Neural progenitor cell (in vitro differentiated cells): ENCODE measurements at regions not wholly inside any gene's neighbourhood (a gene's known extent, or its start where the extent isn't known, plus 50 kb on each side); places are given as distances from the start of the nearest gene placed in this dataset.

Source experiments
- DNase-seq: peaks from one replicate; pipeline ENCODE4 v3.0.0-alpha.2; 2016; ENCODE audit warnings: low spot score
- H2AFZ ChIP-seq: fragments of 200-600 bp; sonication (generic); replicated peaks from 2 replicates; pipeline ENCODE4 v1.6.1; 2016; ENCODE audit warnings: antibody characterized with exemption
- H3F3A ChIP-seq: fragments of 200-600 bp; sonication (generic); 2 replicates; pipeline ENCODE4 v1.6.1; 2016; ENCODE audit warnings: antibody characterized with exemption, low read depth
- H3K27ac ChIP-seq: fragments of 200-600 bp; sonication (generic); 2 replicates; pipeline ENCODE4 v1.5.1; 2016; ENCODE audit warnings: mild to moderate bottlenecking
- H3K27me3 ChIP-seq: fragments of 200-600 bp; sonication (generic); 2 replicates; pipeline ENCODE4 v1.6.1; 2016; ENCODE audit warnings: mild to moderate bottlenecking, moderate library complexity
- H3K36me3 ChIP-seq: fragments of 200-600 bp; sonication (generic); 2 replicates; pipeline ENCODE4 v1.5.1; 2016
- H3K4me1 ChIP-seq: fragments of 200-600 bp; sonication (generic); 2 replicates; pipeline ENCODE4 v1.6.1; 2016; ENCODE audit warnings: mixed run types
- H3K4me2 ChIP-seq: fragments of 200-600 bp; sonication (generic); 2 replicates; pipeline ENCODE4 v1.6.1; 2016
- H3K4me3 ChIP-seq: fragments of 200-600 bp; sonication (generic); 2 replicates; pipeline ENCODE4 v1.5.1; 2016
- H3K79me2 ChIP-seq: fragments of 200-600 bp; sonication (generic); 2 replicates; pipeline ENCODE4 v1.6.1; 2016; ENCODE audit warnings: low read depth
- H3K9ac ChIP-seq: fragments of 200-600 bp; sonication (generic); 2 replicates; pipeline ENCODE4 v1.6.1; 2016
- H3K9me3 ChIP-seq: fragments of 200-600 bp; sonication (generic); 2 replicates; pipeline ENCODE4 v1.5.1; 2016; ENCODE audit warnings: low read depth
- H4K20me1 ChIP-seq: fragments of 200-600 bp; sonication (generic); 2 replicates; pipeline ENCODE4 v1.6.1; 2016; ENCODE audit warnings: low read depth
- H3K27ac Mint-ChIP-seq: 3 replicates; pipeline ENCODE4 v1.8.0; 2021; ENCODE audit warnings: mixed read lengths
- H3K27me3 Mint-ChIP-seq: 2 replicates; pipeline ENCODE4 v1.8.0; 2022; ENCODE audit warnings: low read depth, mild to moderate bottlenecking, inconsistent platforms, moderate library complexity, mixed read lengths; ENCODE audit not compliant: insufficient read depth
- H3K36me3 Mint-ChIP-seq: 3 replicates; pipeline ENCODE4 v1.8.0; 2021; ENCODE audit warnings: mixed read lengths
- H3K4me1 Mint-ChIP-seq: 3 replicates; pipeline ENCODE4 v1.8.0; 2021; ENCODE audit warnings: mixed read lengths
- H3K4me3 Mint-ChIP-seq: 3 replicates; pipeline ENCODE4 v1.8.0; 2021; ENCODE audit warnings: mild to moderate bottlenecking, moderate library complexity, mixed read lengths
- H3K9me3 Mint-ChIP-seq: 3 replicates; pipeline ENCODE4 v1.8.0; 2020; ENCODE audit warnings: mixed read lengths
- CTCF ChIP-seq: fragments of 200-600 bp; sonication (generic); IDR thresholded peaks from 2 replicates; pipeline ENCODE4 v1.5.1; 2017; ENCODE audit warnings: antibody characterized with exemption, mild to moderate bottlenecking
- EZH2 ChIP-seq: fragments of 200-600 bp; sonication (generic); IDR thresholded peaks from 2 replicates; pipeline ENCODE4 v1.6.1; 2017; ENCODE audit warnings: antibody characterized with exemption, mild to moderate bottlenecking, moderate library complexity
- EZH2phosphoT487 ChIP-seq: fragments of 200-600 bp; sonication (generic); IDR thresholded peaks from 2 replicates; pipeline ENCODE4 v1.6.1; 2017; ENCODE audit warnings: antibody characterized with exemption

DNA sequence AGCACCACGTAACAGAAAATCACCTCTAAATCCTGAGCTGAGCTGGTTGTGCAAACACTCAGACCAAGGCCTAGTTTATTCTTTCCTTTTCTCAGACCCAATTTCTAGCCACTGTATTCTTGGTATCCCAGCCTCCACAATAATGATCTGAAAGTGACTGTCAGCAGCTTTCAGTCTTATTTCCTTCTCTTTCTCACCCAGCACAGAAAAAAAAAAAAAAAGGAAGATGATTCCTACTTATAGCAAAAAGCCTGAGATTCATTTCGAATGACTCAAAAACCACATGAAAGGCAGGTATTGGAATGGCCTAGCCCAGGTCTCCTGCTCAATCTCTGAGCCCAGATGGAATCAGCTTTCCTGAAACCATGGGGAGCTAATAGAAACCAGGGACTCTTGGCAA, 298.6 kb upstream of the PPFIA2 start:
- Histone ChIP-seq H3K36me3 (no peaks in the 10 kb centered on the region), H4K20me1 (no peaks in the 10 kb centered on the region), H3F3A (no peaks in the 10 kb centered on the region), H3K4me3 (no peak overlapping the region), H3K27me3 (no peaks in the 10 kb centered on the region), H3K9me3 (no peaks in the 10 kb centered on the region), H3K9ac (no peak overlapping the region), H3K79me2 (no peaks in the 10 kb centered on the region), H2AFZ (no peak overlapping the region), H3K27ac (no peak overlapping the region), H3K4me2 (no peak overlapping the region), H3K4me1 (no peaks in the 10 kb centered on the region)
- TF ChIP-seq CTCF (no peak), EZH2 (no peak), EZH2phosphoT487 (no peak)
- Mint-ChIP-seq H3K36me3 (no peaks in the 10 kb centered on the region), H3K4me1 (no peaks in the 10 kb centered on the region), H3K27ac (no peak overlapping the region), H3K27me3 (peaks cover 2% of the 10 kb centered on the region), H3K4me3 (no peak overlapping the region), H3K9me3 (no peaks in the 10 kb centered on the region)
- DNase-seq, result no peak

GRCh38 chr12:82055391-82055790, 296.2 kb upstream of the PPFIA2 start:
- Mint-ChIP-seq H3K9me3 (no peaks in the 10 kb centered on the region), H3K27ac (no peak overlapping the region), H3K4me3 (no peak overlapping the region), H3K36me3 (no peaks in the 10 kb centered on the region), H3K27me3 (peaks cover 2% of the 10 kb centered on the region), H3K4me1 (no peaks in the 10 kb centered on the region)
- Histone ChIP-seq H3K79me2 (no peaks in the 10 kb centered on the region), H3K36me3 (no peaks in the 10 kb centered on the region), H3K9ac (no peak overlapping the region), H3K27ac (no peak overlapping the region), H3K4me1 (no peaks in the 10 kb centered on the region), H3K9me3 (no peaks in the 10 kb centered on the region), H2AFZ (no peak overlapping the region), H3K4me2 (no peak overlapping the region), H3F3A (no peaks in the 10 kb centered on the region), H4K20me1 (no peaks in the 10 kb centered on the region), H3K4me3 (no peak overlapping the region), H3K27me3 (no peaks in the 10 kb centered on the region)
- no peak for DNase-seq
- no peak for TF ChIP-seq CTCF
- TF ChIP-seq EZH2, result no peak
- TF ChIP-seq EZH2phosphoT487, result no peak

- no peaks in the 10 kb centered on the region for H3K79me2 ChIP-seq
- H3K4me2 ChIP-seq, result no peak overlapping the region
- no peaks in the 10 kb centered on the region for H3K4me1 ChIP-seq
- H3K4me3 ChIP-seq, result no peak overlapping the region
- Mint-ChIP-seq H3K36me3 (no peaks in the 10 kb centered on the region), H3K4me3 (no peak overlapping the region), H3K4me1 (no peaks in the 10 kb centered on the region), H3K27ac (no peak overlapping the region), H3K27me3 (peaks cover 2% of the 10 kb centered on the region), H3K9me3 (no peaks in the 10 kb centered on the region)
- H3K27ac ChIP-seq, result no peak overlapping the region
- no peak for TF ChIP-seq EZH2
- no peak for TF ChIP-seq EZH2phosphoT487
- TF ChIP-seq CTCF, result no peak
- no peaks in the 10 kb centered on the region for H3K27me3 ChIP-seq
- no peaks in the 10 kb centered on the region for H3K9me3 ChIP-seq
- no peaks in the 10 kb centered on the region for H3K36me3 ChIP-seq
- no peak overlapping the region for H2AFZ ChIP-seq
- no peak for DNase-seq
- no peaks in the 10 kb centered on the region for H4K20me1 ChIP-seq
- no peaks in the 10 kb centered on the region for H3F3A ChIP-seq
- no peak overlapping the region for H3K9ac ChIP-seq
Measured at GRCh38 chr12:82054566-82054965, 295.4 kb upstream of the PPFIA2 start.

GRCh38 chr12:82047446-82047845, 288.3 kb upstream of the PPFIA2 start:
- Histone ChIP-seq H3F3A (no peaks in the 10 kb centered on the region), H4K20me1 (no peaks in the 10 kb centered on the region), H3K4me1 (no peaks in the 10 kb centered on the region), H3K9me3 (no peaks in the 10 kb centered on the region), H2AFZ (no peak overlapping the region), H3K36me3 (no peaks in the 10 kb centered on the region), H3K79me2 (no peaks in the 10 kb centered on the region), H3K4me2 (no peak overlapping the region), H3K27me3 (no peaks in the 10 kb centered on the region), H3K27ac (no peak overlapping the region), H3K4me3 (no peak overlapping the region), H3K9ac (no peak overlapping the region)
- peak; percentile 29 for DNase-seq
- no peak overlapping the region for H3K4me3 Mint-ChIP-seq
- H3K4me1 Mint-ChIP-seq, result peaks cover 5% of the 10 kb centered on the region
- no peaks in the 10 kb centered on the region for H3K9me3 Mint-ChIP-seq
- no peak for TF ChIP-seq EZH2
- no peak for TF ChIP-seq EZH2phosphoT487
- no peak for TF ChIP-seq CTCF
- H3K36me3 Mint-ChIP-seq, result no peaks in the 10 kb centered on the region
- H3K27ac Mint-ChIP-seq, result no peak overlapping the region
- peaks cover 2% of the 10 kb centered on the region for H3K27me3 Mint-ChIP-seq
